Esophagus squamous epithelium (tissue), 5 donors: ENCODE measurements at regions not wholly inside any gene's neighbourhood (a gene's known extent, or its start where the extent isn't known, plus 50 kb on each side); places are given as distances from the start of the nearest gene placed in this dataset.

Source experiments
- DNase-seq: peaks from one replicate; lab custom pipeline; 2025; lab: John Stamatoyannopoulos, UW
- H3K27ac ChIP-seq, 4 donors: fragments of 200-600 bp; sonication (generic); one replicate each; pipeline ENCODE4 v1.5.1; 2016 to 2019; ENCODE audit warnings: mild to moderate bottlenecking in 1 of 4
- H3K27me3 ChIP-seq, 4 donors: fragments of 200-600 bp; sonication (generic); 1 replicate in 3 of 4; 2 replicates in 1 of 4; pipeline versions ENCODE4 v1.5.1 to v1.6.0; 2017 to 2021; ENCODE audit warnings: antibody characterized with exemption in 1 of 4
- H3K36me3 ChIP-seq, 3 donors: fragments of 200-600 bp; sonication (generic); one replicate each; pipeline ENCODE4 v1.5.1; 2016 to 2019
- H3K4me1 ChIP-seq, 3 donors: fragments of 200-600 bp; sonication (generic); one replicate each; pipeline ENCODE4 v1.5.1; 2017 to 2019
- H3K4me3 ChIP-seq, 4 donors: fragments of 200-600 bp; sonication (generic); 1 replicate in 3 of 4; 2 replicates in 1 of 4; pipeline ENCODE4 v1.5.1; 2016 to 2019; ENCODE audit warnings: mild to moderate bottlenecking in 2 of 4, moderate library complexity in 1 of 4
- H3K9me3 ChIP-seq, 3 donors: fragments of 200-600 bp; sonication (generic); one replicate each; pipeline ENCODE4 v1.5.1; 2016 to 2019
- CTCF ChIP-seq, 6 experiments: fragments of 450-650 bp in 4 of 6; fragments of 200-600 bp in 2 of 6; sonication (generic) in 2 of 6; IDR thresholded peaks; one replicate each; pipeline ENCODE4 v1.5.1; 2016 to 2019; ENCODE audit warnings: antibody characterized with exemption in 6 of 6, mild to moderate bottlenecking in 4 of 6, moderate library complexity in 4 of 6
- POLR2A ChIP-seq, 4 donors: fragments of 450-650 bp; IDR thresholded peaks; one replicate each; pipeline ENCODE4 v1.6.1; 2017; ENCODE audit warnings: antibody characterized with exemption in 4 of 4, mild to moderate bottlenecking in 4 of 4, moderate library complexity in 3 of 4
- WGBS, 2 donors: methylation state at CpG; one replicate each; pipeline ENCODE4 v1.1.5; 2018; 5-methylcytosine and 5-hydroxymethylcytosine counted together
- intact Hi-C: fragments of 100-400 bp; cut with DNase I; formaldehyde crosslinking; loops from one replicate; pipeline ENCODE4 v1.15.0; 2022
- donor health status: DM: yes; HTN: yes; CAD: no.

GRCh38 chr6:81144346-81144745 lies 608.1 kb downstream of the TENT5A start:
- no peaks in the 10 kb centered on the region for H3K4me1 ChIP-seq
- H3K4me3 ChIP-seq = no peak overlapping the region
- no peaks in the 10 kb centered on the region for H3K27me3 ChIP-seq
- no peaks in the 10 kb centered on the region for H3K9me3 ChIP-seq
- H3K27ac ChIP-seq = no peak overlapping the region
- DNase-seq = no peak
- intact Hi-C loops = no loop called here
- TF ChIP-seq CTCF (IDR thresholded peaks at IDR 0.05) (no peak), POLR2A (IDR thresholded peaks at IDR 0.05) (no peak)
- H3K36me3 ChIP-seq = no peaks in the 10 kb centered on the region

- no peak overlapping the region for H3K27ac ChIP-seq
- intact Hi-C loops = no loop called here
- no peaks in the 10 kb centered on the region for H3K4me1 ChIP-seq
- H3K36me3 ChIP-seq = no peaks in the 10 kb centered on the region
- H3K27me3 ChIP-seq = no peaks in the 10 kb centered on the region
- H3K4me3 ChIP-seq = no peak overlapping the region
- H3K9me3 ChIP-seq = peaks cover 0 to 7% (median 0%) of the 10 kb centered on the region in 3 donors
- no peak for DNase-seq
- no peak for TF ChIP-seq POLR2A (IDR thresholded peaks at IDR 0.05)
- no peak for TF ChIP-seq CTCF (IDR thresholded peaks at IDR 0.05)
- 77% methylated on average over 3 of the region's 5 CpGs; no CpG with 5 or more reads in 1 of the 2 donors for WGBS, 2 donors
These were observed 614.2 kb downstream of the TENT5A start for GRCh38 chr6:81138236-81138635.

- Histone ChIP-seq H3K27me3 (no peaks in the 10 kb centered on the region), H3K27ac (no peak overlapping the region), H3K9me3 (no peaks in the 10 kb centered on the region), H3K4me1 (no peaks in the 10 kb centered on the region), H3K4me3 (no peak overlapping the region), H3K36me3 (no peaks in the 10 kb centered on the region)
- no peak for TF ChIP-seq CTCF (IDR thresholded peaks at IDR 0.05)
- intact Hi-C loops = no loop called here
- 47 to 54% methylated on average over 1 of the region's 1 CpG for WGBS, 2 donors
- DNase-seq = no peak
These were observed 621.5 kb downstream of the TENT5A start for GRCh38 chr6:81130969-81131368.

GRCh38 chr6:81130061-81130460 lies 622.4 kb downstream of the TENT5A start:
- DNase-seq = no peak
- no peak for TF ChIP-seq CTCF (IDR thresholded peaks at IDR 0.05)
- no peak for TF ChIP-seq POLR2A (IDR thresholded peaks at IDR 0.05)
- 46 to 57% methylated on average over 2 of the region's 2 CpGs for WGBS, 2 donors
- Histone ChIP-seq H3K4me1 (no peaks in the 10 kb centered on the region), H3K27me3 (no peaks in the 10 kb centered on the region), H3K4me3 (no peak overlapping the region), H3K9me3 (no peaks in the 10 kb centered on the region), H3K27ac (no peak overlapping the region), H3K36me3 (no peaks in the 10 kb centered on the region)
- intact Hi-C loops = no loop called here

DNA sequence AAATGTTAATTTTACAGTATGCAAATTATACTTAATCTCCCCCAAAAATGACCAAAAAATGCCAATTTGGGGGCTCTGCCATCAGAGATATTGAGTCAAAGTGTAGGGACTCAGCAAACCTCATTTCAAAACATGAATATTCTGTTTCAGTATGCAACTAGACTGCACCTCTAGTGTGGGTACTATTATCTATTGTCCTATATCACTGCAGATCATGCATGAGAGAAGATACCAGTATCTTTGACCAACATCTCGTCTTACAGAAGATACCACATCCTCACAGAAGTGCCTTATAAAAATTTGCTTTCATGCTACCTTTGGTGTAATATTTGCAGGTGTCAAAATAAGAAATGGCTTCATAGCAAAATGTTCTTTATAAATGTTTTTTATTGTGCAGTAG lies 623.8 kb downstream of the TENT5A start:
- 37 to 44% methylated on average over 1 of the region's 1 CpG for WGBS, 2 donors
- Histone ChIP-seq H3K27me3 (no peaks in the 10 kb centered on the region), H3K36me3 (no peaks in the 10 kb centered on the region), H3K27ac (no peak overlapping the region), H3K9me3 (no peaks in the 10 kb centered on the region), H3K4me1 (no peaks in the 10 kb centered on the region), H3K4me3 (no peak overlapping the region)
- TF ChIP-seq CTCF (IDR thresholded peaks at IDR 0.05) = no peak
- no peak for TF ChIP-seq POLR2A (IDR thresholded peaks at IDR 0.05)
- intact Hi-C loops = no loop called here
- no peak for DNase-seq
